NCI-H1092 (cell line): ENCODE measurements at regions not wholly inside any gene's neighbourhood (a gene's known extent, or its start where the extent isn't known, plus 50 kb on each side); places are given as distances from the start of the nearest gene placed in this dataset.

Experiments
- DNase-seq: peaks from one replicate; lab custom pipeline; 2025; lab: John Stamatoyannopoulos, UW

DNA sequence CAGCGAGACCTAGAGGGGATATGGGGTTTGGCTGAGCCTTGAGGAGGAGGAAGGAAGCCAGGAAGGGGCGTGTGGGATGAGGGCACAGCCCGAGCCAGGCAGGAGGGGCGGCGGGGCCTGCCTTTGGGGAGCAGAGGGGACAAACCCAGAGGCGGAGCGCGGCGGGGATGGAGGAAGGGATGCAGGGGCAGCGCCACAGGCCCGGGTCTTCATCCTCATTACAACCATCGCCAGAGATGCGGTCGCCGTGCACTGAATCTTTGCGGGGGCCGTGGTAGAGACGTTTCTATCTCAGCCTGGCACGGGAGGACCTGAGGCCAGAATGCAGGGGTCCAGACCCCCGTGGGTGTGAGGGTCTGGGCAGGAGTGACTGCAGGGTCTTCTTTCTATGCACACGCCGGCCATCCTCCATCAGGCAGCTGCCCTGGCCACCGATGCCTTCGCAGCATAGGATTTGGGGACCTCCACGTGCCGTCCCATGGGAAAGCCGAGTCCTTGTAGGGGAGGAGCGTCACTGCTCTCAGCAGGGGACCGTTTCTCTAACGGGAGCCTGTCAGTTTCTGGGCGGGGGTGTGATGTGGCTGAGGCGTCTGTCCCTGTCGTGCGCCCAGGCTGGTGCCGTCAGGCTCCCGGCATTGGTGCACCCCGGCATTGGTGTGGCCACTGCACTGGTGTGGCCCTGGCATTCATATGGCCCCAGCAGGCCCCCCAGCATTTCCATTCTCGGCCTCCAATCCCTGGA lies 1267.9 kb downstream of the BRD1 start:
- no peak for DNase-seq

DNA sequence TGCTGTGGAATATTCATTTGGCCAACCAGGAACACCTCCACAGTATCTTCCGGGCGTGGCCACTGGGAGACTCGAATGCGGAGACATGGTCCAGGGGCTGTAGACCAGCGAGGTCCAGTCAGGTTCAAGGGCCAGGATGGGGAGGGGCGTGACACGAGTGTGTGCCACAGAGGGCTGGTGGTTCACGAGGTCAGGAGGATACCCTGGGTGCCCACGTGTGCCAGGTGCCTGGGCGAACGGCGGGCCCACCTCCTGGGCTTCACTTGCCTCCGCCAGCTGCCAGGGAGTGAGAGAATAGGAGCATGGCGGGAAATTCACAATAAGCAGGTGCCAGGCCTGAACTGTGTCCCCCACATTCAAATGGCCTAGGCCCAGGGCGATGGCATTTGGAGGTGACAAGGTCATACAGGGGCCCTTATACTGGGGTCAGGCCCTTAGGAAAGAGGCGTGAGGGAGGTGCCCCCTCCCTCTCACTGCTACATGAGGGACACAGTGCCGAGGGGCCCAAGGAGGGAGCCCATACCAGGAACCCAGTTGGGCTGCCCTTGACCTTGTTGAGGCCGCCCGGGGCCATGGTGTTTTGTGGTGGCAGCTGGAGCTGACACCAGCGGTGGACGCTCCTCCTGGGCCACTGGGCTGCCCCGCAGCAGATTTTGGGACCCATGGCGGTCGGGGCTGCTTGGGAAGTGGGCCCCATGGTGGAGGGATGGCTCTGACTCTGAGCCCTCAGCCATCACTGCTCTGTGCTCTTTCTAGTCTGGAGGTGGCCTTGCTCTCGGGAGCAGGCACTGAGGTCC lies 1268.9 kb downstream of the BRD1 start:
- no peak for DNase-seq

DNA sequence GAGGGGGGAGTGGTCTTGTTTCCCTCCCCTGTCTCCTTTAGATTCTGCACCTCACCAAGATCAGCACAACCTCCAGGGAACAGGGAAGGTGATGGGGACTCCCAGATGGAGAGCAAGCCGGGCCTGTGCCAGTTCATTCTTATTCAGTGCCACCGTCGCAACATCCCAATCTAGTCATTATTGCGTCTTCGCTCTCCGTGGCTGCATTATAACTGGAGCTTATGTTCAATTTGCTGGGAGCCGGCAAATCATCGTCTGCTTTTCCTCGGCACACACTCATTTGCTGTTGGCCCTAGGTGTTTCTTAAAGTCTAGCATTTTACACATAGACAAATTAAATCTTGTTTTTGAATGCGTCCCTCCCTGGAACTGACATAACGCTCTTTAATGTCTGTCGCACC lies 1269.7 kb downstream of the BRD1 start:
- no peak for DNase-seq

DNA sequence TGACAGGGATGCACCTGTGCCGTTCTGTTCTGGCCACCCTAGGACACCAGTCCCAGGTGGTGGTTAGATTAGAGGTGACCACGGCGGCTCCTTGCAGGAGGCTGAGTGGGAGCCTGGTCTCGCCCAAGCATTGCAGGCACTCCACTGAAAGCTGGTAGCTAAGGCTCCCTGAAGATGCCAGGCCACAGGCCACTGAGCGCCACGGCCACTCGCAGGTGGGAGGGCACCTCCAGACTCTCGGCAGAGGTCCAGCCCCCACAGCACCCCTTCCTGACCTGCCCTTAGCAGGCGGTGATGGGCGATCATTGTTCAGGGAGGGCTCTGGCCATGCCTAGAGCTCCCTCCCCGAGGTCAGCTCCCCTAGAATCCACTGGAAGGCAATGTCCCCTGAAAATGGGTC lies 1270.2 kb downstream of the BRD1 start:
- DNase-seq = no peak

DNA sequence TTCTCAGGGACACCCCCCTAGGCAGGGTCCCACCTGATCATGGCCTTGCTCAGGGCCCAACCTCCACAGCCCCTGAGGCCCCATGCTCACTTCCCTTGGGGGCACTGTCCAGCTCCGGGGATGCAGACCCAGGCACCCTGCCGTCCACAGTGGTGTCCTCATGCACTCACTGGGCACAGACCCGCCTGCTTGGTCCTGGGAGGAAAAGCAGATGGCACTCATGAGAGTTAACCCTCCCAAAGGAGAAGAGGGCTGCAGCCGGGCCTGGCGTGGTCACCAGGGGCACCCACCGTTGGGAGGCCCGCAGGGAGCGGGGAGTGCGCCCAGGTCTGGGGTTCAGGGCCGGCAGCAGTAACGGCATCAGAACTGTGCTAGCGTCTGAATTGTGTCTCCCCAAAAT lies 1270.9 kb downstream of the BRD1 start:
- DNase-seq = no peak

DNA sequence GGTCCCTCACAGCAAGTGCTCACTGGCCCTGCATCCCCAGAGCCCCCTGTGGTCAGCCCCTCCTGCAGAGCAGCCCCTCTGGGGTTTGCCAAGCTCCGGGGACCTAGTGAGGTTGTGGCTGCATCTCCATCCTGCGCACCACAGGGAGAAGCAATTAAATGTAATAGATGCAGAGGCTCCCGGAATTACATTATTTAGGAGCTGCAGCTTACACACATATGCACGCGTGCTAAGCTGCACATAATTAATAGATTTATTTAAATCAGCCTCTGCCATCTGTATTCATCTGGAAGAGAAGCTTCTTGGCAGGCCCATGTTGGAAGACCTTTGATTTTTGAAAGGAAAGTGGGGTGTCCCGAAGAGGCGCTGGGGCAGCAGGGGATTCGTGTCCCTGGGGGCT lies 1271.5 kb downstream of the BRD1 start:
- DNase-seq = no peak

DNA sequence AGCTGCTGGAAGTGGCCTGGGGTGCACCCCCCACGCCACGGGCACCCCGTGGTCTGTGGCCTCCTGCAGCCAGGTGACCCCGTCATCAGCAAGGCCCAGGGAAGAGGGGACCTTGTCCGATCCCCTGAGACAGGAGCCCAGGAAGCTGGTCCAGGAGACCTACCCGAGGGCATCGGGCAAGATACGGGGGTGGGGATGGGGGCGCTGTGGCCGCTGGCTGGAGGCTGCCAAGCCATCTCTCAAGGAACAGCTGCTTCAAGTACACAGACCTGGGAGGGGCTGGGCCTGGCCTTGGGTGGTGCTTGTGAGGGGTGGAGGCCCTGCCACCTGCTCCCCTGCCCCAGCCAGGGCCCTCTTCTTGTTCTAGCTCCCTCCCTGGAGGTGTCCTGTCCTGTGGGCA lies 1272.1 kb downstream of the BRD1 start:
- no peak for DNase-seq

DNA sequence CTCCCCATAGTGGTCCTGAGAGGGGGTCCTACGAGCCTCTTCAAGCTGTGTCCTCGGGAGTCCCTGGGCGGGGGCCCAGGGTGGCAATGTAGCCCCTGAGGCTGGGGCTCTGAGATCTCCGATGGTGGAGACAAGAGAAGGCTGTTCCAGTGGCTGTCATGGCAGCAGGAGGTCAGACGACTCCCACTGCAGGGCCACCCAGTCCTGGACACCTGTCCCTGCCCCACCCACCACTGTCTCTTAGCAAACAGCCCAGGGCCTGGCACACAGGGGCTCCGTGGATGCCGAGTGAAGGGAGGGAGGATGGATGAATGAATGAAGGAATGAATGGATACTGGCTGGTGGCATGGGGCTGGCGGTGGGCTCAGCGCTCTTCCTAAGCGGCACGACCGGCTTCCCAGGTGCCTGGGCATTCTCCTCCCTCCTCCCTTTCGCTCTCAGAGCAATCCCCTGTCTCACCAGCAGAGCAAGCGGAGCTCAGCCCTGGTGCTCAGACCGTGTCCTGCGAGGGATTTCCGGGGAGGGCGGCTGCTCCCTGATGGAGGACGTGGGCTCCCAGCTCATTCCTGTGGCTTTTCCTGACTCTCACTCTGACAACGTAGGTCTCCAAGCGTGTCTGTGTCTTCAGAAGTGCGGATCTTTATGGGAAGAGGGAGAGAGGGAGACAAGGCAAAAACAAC lies 1272.6 kb downstream of the BRD1 start:
- no peak for DNase-seq

DNA sequence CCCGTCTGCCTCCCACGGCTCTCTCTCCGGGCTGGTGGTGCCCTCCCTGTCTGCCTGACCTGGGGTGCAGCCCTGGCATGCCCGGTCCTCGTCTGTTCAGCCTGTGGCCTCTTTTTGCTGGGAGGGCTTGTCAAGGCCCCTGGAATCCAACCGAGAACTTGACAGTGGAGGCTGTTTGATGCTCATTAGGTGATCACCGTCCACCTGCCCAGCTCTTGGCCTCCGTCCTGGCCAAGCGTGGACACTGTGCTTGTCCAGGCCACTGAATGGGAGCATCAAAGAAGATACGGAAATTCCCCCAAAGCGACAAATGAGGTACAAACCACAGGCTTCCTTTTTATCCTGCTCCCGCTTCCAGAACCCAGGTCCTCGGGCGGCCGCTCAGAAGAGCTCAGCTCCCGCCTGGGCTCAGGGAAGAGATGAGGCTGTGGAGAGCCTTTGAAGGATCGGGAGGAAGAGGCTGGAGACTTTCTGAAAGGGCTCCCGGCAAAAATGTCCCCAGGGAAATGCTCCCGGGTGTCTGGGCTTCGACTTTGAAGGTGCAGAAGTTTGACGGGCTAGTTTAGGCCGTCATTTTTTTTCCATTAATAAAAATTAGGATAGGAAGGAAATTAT lies 1273.9 kb downstream of the BRD1 start:
- no peak for DNase-seq

DNA sequence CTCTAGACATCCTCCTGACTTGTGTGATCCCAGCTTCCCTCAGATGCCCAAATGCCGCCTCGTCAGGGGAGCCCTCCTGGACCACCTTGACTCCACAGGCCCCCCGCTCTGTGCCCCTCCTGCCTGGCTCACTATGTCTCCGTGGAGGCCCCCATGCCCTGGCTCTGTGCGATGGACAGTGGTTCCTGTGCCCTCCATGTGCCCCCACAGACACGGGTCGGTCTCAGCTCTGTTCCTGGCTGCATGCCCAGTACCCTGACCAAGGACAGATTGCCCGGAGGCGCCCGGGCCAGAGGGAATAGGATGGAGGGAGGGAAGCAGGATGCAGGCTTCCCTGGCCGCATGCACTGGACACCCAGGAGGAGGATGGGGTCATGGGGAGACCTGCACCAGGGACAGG lies 1274.6 kb downstream of the BRD1 start:
- DNase-seq = no peak

DNA sequence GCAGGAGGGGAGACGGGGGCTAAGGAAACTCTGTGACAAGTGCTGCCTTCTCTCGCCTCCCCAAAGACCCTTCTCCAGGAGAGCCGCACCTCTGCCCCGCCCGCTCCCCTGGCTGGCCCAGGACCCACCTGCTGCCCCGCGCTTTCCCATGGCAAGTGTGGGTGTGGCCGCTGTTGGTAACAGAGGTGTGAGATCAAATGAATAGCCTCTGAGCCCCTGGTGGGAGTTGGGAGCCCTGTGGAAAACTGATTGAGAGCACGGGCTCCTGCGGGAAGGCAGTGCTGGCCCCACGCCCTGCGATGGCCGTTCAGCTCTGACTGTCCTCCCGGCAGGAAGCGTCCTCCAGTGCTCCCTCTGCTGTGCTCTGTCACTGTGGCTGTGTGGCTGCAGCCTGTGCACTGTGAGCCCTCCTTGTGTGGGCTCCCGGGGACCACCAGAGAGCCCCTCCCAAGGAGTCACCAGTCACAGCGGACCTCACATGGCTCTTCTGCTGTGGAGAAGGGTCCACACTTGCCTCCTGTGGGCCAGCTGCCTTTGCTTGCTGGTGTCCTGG lies 1275.9 kb downstream of the BRD1 start:
- DNase-seq = no peak

DNA sequence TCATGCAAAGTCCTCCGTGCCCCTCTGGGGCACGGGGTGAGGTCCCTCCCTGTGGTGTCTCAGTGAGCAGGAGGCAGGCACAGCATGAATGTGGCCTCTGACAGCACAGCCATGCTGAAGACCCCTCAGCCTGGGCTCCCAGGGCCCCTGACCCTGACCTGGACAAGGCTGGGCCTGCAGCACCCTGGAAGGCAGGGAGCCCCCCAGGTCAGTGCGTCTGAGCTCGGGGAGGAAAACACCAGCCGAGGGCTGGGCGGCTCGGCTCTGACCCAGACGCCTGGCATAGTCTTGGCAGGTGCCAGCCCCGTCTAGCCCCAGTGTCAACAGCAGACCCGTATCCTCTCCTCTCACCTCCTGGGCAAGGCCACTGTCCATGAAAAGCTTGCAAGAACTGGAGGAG lies 1276.6 kb downstream of the BRD1 start:
- no peak for DNase-seq

DNA sequence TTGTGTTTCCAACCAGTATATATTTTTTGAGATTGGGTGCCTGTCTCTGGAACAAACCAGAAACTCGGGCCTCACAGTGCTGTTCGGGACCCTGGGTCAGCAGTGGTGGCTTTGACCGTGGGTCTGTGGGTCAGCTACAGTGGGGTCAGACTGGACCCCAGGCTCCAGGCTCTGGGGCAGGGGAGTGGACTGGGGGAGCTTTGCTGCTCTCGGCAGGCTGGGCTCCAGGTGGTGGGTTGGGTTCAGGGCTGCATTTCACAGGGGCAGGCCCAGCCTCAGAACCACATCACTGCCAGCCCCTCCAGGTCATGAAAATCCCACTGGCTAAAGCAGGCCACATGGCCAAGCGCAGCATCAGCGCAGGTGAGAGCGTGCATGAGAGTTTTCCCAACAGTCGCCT lies 1279.3 kb downstream of the BRD1 start:
- no peak for DNase-seq

DNA sequence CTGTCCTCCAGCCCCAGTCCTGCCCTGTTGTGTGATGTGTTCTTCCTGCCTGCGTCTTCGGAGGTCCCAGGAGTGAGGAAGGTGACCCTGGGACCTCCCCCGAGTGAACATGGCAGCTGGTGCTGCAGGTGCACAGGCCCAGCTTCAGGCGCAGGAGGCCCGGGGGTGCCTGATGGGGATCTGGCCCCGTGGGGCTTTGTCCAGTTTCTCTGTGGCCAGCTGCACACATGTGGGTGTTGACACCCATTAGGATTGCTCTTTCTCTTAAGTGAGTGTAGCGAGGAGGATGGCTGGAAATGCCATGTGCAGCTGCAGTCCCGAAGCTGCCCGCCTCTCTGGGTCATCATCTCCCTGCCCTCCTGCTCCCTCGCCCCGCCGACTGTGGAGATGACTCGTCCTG lies 1279.7 kb downstream of the BRD1 start:
- no peak for DNase-seq

DNA sequence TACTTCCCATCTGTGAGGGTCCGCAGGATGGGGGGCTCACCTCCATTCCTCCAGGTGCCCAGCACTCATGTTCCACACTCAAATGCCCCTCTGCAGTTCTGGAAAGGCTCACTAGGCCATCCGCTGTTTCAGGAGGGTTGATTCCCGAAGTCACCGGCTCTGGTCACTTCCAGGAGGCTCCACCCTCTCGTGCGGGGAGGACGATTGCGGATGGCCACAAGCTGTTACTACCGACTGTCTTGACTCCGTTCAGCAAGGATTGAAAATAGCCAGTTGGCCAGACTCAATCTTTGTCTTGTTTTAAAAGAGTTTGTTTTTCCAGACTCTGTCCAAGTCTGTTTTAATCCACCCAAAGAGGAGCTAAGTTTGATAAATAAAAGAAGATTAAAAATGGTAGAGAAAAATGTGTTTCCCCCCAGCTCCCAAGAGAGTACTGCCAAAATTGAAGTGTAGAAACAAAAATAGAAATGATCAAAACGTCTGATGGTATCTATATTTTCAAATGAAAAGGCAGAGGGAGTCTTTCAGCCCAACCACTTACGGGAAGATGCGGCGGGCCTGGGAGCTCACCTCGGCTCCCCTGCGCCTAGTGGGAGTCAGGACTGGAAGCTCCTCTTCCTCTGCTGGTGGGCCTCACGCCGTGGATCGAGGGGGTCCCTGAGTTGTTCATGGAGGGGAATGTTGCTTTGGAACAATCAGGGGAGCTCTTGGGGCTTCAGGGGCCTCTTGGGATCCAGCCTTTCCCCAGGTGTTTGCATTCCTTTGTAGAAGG lies 1280.8 kb downstream of the BRD1 start:
- no peak for DNase-seq

DNA sequence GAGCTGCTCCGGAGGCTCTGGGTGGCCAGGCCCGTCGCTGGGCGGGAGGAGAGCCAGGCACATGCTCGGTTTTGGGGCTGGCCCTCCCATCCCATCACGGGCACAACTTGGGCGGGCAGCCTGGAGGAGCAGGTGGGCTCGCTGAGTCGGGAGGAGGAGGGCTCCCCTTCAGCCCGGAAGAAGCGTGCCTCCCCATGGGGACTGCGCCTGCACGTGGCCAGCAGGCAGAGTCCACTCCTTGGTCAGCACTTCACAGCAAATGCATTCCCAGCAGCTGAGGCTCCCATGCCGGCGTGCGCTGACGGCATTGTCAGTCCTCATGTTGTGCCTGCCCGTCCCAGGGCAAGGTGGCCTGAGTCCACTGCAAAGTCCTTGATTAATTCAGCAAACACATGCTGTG lies 1281.7 kb downstream of the BRD1 start:
- DNase-seq = no peak

DNA sequence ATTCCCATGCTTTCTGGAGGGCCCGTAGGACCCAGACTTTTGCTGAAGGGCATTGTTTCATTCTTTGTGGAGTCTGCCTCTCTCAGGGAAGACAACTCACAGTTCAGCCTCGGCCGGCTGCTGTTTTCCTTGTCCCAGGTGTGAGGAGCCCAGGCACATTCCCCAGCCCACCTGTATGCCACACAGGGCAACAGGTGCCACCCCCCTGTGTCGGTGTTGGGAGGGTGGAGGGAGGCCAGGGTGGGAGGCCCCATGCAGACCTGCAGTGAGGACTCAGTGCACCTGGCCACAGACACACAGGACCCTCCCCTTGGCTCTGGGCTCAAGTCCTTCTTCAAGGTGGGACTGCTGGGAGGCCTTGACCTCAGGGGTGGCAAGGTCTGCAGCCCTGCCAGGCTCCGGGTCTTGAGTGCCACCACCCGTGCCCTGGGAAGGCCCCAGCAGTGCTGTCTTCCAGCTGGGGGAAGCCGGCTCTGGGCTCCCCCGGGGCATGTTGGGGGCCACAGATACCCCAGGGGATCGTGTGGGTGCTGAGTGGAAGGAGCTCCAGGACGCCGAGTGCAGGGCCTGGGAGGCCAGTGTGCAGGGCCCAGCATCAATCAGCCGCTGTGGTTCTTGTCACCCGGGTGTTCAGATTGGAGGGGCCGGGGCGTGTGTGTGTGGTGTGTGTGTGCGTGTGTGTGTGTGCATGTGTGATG lies 1286.1 kb downstream of the BRD1 start:
- no peak for DNase-seq

DNA sequence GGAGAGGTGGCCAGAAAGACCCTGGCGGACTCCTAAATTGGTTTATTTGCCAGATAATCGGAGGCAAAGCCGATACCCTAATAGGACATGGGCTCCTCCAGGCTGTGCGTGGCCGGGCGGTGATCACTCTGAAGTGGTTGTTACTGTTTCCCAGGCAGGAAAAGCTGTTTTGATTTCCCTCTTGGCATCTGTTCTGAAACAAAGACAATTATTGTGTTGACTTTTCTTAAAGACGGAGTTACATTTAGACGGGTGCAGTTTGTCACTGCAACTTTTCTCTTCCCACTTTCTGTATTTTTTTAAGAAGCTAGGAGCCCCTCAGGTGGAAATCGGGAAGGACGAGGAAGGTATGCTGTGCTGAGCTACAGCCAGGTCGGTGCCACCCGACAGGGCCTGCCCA lies 1288.4 kb downstream of the BRD1 start:
- DNase-seq = no peak

DNA sequence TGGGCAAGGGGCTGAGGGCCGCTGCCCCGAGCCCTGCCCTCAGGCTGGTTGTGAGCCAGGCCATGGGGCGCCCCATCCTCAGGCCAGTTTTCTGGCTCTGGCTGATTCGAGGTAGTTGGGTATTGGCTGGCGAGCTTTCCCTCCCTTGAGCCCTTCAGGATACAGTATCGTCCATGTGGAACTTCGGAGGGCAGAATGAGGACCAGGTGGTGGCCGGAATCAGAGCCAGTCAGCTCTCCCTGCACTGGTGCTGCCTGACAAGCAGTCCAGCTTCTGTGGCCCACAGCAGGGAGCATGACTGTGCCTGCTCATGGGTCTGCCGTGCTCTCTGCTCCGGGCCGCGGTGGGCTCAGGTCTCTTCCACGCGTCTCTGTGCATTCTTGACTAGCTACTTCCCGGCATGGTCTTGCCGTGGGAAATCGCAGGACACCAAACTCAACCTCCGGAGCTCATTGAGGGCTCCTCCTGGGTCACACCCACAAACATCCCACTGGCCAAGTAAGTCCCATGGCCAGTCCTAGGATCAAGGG lies 1289.3 kb downstream of the BRD1 start:
- DNase-seq = no peak

DNA sequence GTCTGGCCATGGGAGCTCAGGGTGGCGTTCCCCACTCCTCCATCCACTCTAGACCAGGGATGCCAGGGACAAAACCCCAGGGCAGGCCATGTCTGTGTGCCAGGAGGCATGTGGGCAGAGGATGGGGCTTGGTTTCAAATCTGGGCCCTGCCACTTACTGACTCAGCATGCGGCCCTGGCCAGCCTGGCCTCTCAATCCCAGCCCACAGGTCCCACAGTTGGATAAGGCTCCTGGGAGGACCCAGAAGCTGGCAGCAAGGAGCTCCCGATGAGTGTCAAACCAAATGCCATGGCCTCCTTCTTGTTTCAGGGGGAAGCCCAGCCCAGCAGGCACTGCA lies 1290.4 kb downstream of the BRD1 start:
- no peak for DNase-seq
